HFF-Myc (cell line): ENCODE measurements at regions not wholly inside any gene's neighbourhood (a gene's known extent, or its start where the extent isn't known, plus 50 kb on each side); places are given as distances from the start of the nearest gene placed in this dataset.
"Not testable (repeated sequence)": the region's sequence is repeated elsewhere in the genome, so short reads cannot be mapped to it uniquely, and the experiment has no call there.

Experiments used
- DNase-seq: peaks from one replicate; pipeline ENCODE4 v3.0.0-alpha.2; 2011; ENCODE audit warnings: low read depth; ENCODE audit errors: extremely low read depth
- H3K4me3 ChIP-seq: replicated peaks from 2 replicates; pipeline ENCODE4 v1.5.1; 2011; ENCODE audit warnings: low read depth, mild to moderate bottlenecking, control low read depth, low read length
- TF ChIP-seq, protein P1 (sequence below): IDR thresholded peaks from 2 replicates; pipeline ENCODE4 v1.5.1; 2012; ENCODE audit warnings: mild to moderate bottlenecking, low read depth, low read length, control low read depth; ENCODE audit errors: missing control alignments

DNA sequence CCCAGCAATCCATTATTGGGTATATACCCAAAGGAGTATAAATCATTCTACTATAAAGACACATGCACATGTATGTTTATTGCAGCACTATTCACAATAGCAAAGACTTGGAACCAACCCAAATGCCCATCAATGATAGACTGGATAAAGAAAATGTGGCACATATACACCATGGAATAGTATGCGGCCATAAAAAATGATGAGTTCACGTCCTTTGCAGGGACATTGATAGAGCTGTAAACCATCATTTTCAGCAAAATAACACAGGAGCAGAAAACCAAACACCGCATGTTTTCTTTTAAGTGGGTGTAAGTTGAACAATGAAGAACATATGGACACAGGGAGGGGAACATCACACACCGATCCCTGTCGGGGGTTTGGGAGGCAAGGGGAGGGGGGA lies 56.7 kb downstream of the PALS2 start:
- not testable (repeated sequence) for DNase-seq, H3K4me3 ChIP-seq

DNA sequence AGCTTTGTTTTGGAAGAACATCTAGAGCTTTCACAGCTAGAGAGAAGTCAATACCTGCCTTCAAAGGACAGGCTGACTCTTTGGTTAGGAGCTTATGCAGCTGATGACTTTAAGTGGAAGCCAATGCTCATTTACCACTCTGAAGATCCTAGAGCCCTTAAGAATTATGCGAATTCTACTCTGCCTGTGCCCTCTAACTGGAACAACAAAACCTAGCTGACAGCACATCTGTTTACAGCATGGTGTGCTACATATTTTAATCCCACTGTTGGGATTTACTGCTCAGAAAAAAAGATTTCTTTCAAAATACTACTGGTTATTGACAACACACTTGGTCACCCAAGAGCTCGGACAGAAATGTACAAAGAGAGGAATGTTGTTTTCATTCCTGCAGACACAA lies 57.3 kb downstream of the PALS2 start:
- DNase-seq, result peak; percentile 5

DNA sequence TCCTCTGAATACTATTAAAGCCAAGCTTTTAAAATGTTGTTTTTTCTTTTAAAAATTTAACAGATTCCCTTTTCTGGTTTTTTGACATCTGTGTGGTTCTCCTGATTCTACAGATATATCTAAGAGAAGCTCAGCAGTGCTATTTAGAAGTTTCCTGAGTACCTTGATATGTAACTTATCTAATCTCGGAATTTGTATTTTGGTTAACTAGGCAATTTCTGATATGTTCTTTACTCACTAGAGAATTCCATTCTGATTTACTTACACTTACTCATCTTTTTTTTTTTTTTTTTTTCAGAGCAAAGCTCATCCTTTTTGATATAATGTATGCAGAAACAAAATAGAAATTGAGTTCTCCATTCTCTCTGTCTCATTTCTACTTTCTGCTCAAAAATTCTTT lies 63.8 kb downstream of the PALS2 start:
- no peak for DNase-seq
- H3K4me3 ChIP-seq, result no peak overlapping the region
- TF ChIP-seq, protein P1, sequence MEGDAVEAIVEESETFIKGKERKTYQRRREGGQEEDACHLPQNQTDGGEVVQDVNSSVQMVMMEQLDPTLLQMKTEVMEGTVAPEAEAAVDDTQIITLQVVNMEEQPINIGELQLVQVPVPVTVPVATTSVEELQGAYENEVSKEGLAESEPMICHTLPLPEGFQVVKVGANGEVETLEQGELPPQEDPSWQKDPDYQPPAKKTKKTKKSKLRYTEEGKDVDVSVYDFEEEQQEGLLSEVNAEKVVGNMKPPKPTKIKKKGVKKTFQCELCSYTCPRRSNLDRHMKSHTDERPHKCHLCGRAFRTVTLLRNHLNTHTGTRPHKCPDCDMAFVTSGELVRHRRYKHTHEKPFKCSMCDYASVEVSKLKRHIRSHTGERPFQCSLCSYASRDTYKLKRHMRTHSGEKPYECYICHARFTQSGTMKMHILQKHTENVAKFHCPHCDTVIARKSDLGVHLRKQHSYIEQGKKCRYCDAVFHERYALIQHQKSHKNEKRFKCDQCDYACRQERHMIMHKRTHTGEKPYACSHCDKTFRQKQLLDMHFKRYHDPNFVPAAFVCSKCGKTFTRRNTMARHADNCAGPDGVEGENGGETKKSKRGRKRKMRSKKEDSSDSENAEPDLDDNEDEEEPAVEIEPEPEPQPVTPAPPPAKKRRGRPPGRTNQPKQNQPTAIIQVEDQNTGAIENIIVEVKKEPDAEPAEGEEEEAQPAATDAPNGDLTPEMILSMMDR, result no peak

More for the DNA sequence above, 57.3 kb downstream of the PALS2 start:
- H3K4me3 ChIP-seq, result no peak overlapping the region
- TF ChIP-seq, protein P1, result no peak

DNA sequence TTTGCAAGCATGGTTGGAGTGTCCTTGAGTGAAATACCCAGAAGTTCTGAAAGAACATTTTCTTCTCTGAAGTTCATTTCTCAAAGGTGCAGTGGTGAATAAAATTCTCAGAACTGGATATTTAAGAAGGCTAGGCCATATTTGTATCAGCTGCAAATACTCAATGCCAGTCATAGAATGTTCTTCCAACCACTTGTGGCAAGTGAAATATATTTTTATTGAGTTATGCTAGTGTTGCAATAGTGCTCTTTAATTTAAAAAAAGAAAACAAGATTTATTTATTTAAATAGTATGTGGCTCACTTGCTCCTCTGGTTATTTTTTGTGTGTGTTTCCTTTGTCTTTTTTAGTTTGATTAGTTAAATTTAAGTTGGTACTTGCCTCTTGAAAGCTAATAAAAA lies 64.5 kb downstream of the PALS2 start:
- TF ChIP-seq, protein P1, result no peak
- no peak overlapping the region for H3K4me3 ChIP-seq
- DNase-seq, result no peak

DNA sequence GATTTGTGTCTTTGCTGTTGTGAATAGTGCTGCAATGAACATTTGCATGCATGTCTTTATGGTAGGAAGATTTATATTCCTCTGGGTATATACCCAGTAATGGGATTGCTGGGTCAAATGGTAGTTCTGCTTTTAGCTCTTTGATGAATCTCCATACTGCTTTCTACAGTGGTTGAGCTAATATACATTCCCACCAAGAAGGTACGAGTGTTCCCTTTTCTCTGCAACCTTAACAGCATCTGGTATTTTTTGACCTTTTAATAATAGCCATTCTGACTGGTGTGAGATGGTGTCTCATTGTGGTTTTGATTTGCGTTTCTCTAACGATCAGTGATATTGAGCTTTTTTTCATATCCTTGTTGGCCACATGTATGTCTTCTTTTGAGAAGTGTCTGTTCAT lies 71.3 kb downstream of the PALS2 start:
- DNase-seq, H3K4me3 ChIP-seq: not testable (repeated sequence)
